H1 (cell line): ENCODE measurements at regions not wholly inside any gene's neighbourhood (a gene's known extent, or its start where the extent isn't known, plus 50 kb on each side); places are given as distances from the start of the nearest gene placed in this dataset.

Experiments used
- CTCF ChIA-PET: fragments of 300-600 bp; sonication (Branson Sonifier 250); formaldehyde crosslinking; loops from one replicate; lab custom pipeline; 2021; ENCODE audit not compliant: partially characterized antibody; lab: Charles Lee
- POLR2A ChIA-PET: fragments of 300-600 bp; sonication (Branson Sonifier 250); formaldehyde crosslinking; loops from one replicate; lab custom pipeline; 2021; ENCODE audit warnings: inconsistent platforms; ENCODE audit not compliant: partially characterized antibody; lab: Charles Lee
- DNase-seq, 2 experiments: peaks; one replicate each; pipeline versions ENCODE4 v3.0.0 to v3.0.0-alpha.2; 2010 to 2022; ENCODE audit warnings: low spot score in 2 of 2, low read depth in 1 of 2, mixed read lengths in 1 of 2
- FAIRE-seq: peaks from 2 replicates; lab custom pipeline; 2011; peaks lifted over from hg19 to GRCh38; lab: Jason Lieb, UNC
- H2AFZ ChIP-seq: 2 replicates; pipeline ENCODE4 v1.8.1; 2012; ENCODE audit warnings: low read length, inconsistent platforms
- H2AK5ac ChIP-seq: 2 replicates; pipeline ENCODE4 v1.6.1; 2013; ENCODE audit warnings: low read depth, low read length
- H2BK120ac ChIP-seq: replicated peaks from 2 replicates; pipeline ENCODE3; 2013; ENCODE audit warnings: low read depth, low read length, inconsistent platforms
- H2BK12ac ChIP-seq: 2 replicates; pipeline ENCODE4 v1.6.1; 2013; ENCODE audit warnings: low read depth, low read length
- H2BK15ac ChIP-seq: 2 replicates; pipeline ENCODE4 v1.6.1; 2013; ENCODE audit warnings: low read length
- H2BK20ac ChIP-seq: 2 replicates; pipeline ENCODE4 v1.6.1; 2013; ENCODE audit warnings: low read length
- H2BK5ac ChIP-seq: 2 replicates; pipeline ENCODE4 v1.6.1; 2013; ENCODE audit warnings: low read depth, low read length
- H3K14ac ChIP-seq: 2 replicates; pipeline ENCODE4 v1.6.1; 2013; ENCODE audit warnings: inconsistent platforms; ENCODE audit not compliant: insufficient read length
- H3K18ac ChIP-seq: 2 replicates; pipeline ENCODE4 v1.6.1; 2013; ENCODE audit warnings: low read length; ENCODE audit errors: extremely low read depth
- H3K23ac ChIP-seq: 2 replicates; pipeline ENCODE4 v1.6.1; 2013; ENCODE audit warnings: inconsistent platforms; ENCODE audit not compliant: insufficient read length
- H3K23me2 ChIP-seq: 2 replicates; pipeline ENCODE4 v1.6.1; 2013; ENCODE audit warnings: low read depth, low read length
- H3K27ac ChIP-seq: 2 replicates; pipeline ENCODE4 v1.6.1; 2011; ENCODE audit warnings: low read depth, low read length, inconsistent platforms
- H3K27me3 ChIP-seq, 4 experiments: replicated peaks in 1 of 4; 1 replicate in 1 of 4; 2 replicates in 3 of 4; pipeline versions ENCODE4 v1.6.1 to v1.8.1; 2011 to 2013; ENCODE audit warnings: low read length in 3 of 4, mild to moderate bottlenecking in 3 of 4, inconsistent platforms in 2 of 4, mixed read lengths in 2 of 4, moderate library complexity in 1 of 4; ENCODE audit not compliant: control insufficient read depth in 3 of 4, insufficient read depth in 3 of 4; ENCODE audit errors: extremely low read depth in 1 of 4
- H3K36me3 ChIP-seq, 4 experiments: 2 replicates each; pipeline versions ENCODE4 v1.6.1 to v1.8.1; 2011 to 2013; ENCODE audit warnings: mild to moderate bottlenecking in 4 of 4, low read length in 3 of 4, moderate library complexity in 2 of 4, control low read depth in 1 of 4, inconsistent platforms in 1 of 4; ENCODE audit not compliant: insufficient read depth in 4 of 4, control insufficient read depth in 2 of 4
- H3K4ac ChIP-seq: replicated peaks from 2 replicates; pipeline ENCODE3; 2013; ENCODE audit warnings: low read length, low read depth, mixed read lengths, inconsistent platforms; ENCODE audit not compliant: insufficient read length
- H3K4me1 ChIP-seq, 4 experiments: replicated peaks in 1 of 4; 1 replicate in 1 of 4; 2 replicates in 3 of 4; pipeline versions ENCODE4 v1.6.1 to v1.8.1; 2011 to 2013; ENCODE audit warnings: low read length in 3 of 4, inconsistent platforms in 2 of 4, mixed read lengths in 1 of 4; ENCODE audit not compliant: insufficient read depth in 4 of 4, control insufficient read depth in 3 of 4
- H3K4me2 ChIP-seq, 2 experiments: 2 replicates each; pipeline versions ENCODE4 v1.6.1 to v1.8.1; 2011 to 2013; ENCODE audit warnings: low read depth in 2 of 2, low read length in 2 of 2, control low read depth in 1 of 2, inconsistent platforms in 1 of 2, mild to moderate bottlenecking in 1 of 2; ENCODE audit not compliant: insufficient read depth in 1 of 2
- H3K4me3 ChIP-seq, 4 experiments: fragments of 200-600, 300-600 bp in 1 of 4; sonication (generic), shearing (Covaris generic), sonication (Bioruptor Twin) in 1 of 4; 2 replicates each; pipeline versions ENCODE4 v1.5.1 to v1.8.1; 2011 to 2016; ENCODE audit warnings: low read length in 4 of 4, low read depth in 3 of 4, control low read depth in 2 of 4, inconsistent platforms in 2 of 4, mild to moderate bottlenecking in 2 of 4, mixed read lengths in 1 of 4, moderate library complexity in 1 of 4; ENCODE audit not compliant: insufficient read depth in 2 of 4; ENCODE audit errors: extremely low read depth in 1 of 4
- H3K56ac ChIP-seq: replicated peaks from 2 replicates; pipeline ENCODE3; 2013; ENCODE audit warnings: low read depth, mild to moderate bottlenecking, mixed read lengths, low read length, inconsistent platforms; ENCODE audit not compliant: insufficient read length
- H3K79me1 ChIP-seq: 2 replicates; pipeline ENCODE4 v1.6.1; 2013; ENCODE audit warnings: low read depth, low read length, control low read depth
- H3K79me2 ChIP-seq, 2 experiments: 2 replicates each; pipeline versions ENCODE4 v1.6.1 to v1.8.1; 2012 to 2013; ENCODE audit warnings: low read length in 2 of 2, mild to moderate bottlenecking in 2 of 2, inconsistent platforms in 1 of 2; ENCODE audit not compliant: insufficient read depth in 2 of 2, control insufficient read depth in 1 of 2
- H3K9ac ChIP-seq, 4 experiments: replicated peaks in 1 of 4; 1 replicate in 1 of 4; 2 replicates in 3 of 4; pipeline versions ENCODE4 v1.6.1 to v1.8.1; 2011 to 2013; ENCODE audit warnings: low read depth in 3 of 4, low read length in 3 of 4, control low read depth in 2 of 4, mild to moderate bottlenecking in 2 of 4, moderate library complexity in 2 of 4, inconsistent platforms in 1 of 4; ENCODE audit errors: extremely low read depth in 1 of 4
- H3K9me3 ChIP-seq, 2 experiments: 2 replicates each; pipeline versions ENCODE4 v1.6.1 to v1.8.1; 2012 to 2013; ENCODE audit warnings: mild to moderate bottlenecking in 2 of 2, moderate library complexity in 2 of 2, control low read depth in 1 of 2, inconsistent platforms in 1 of 2, low read depth in 1 of 2, low read length in 1 of 2, mixed read lengths in 1 of 2; ENCODE audit not compliant: insufficient read depth in 2 of 2
- H4K20me1 ChIP-seq, 2 experiments: replicated peaks in 1 of 2; 2 replicates each; pipeline versions ENCODE3 to v1.8.1; 2011 to 2013; ENCODE audit warnings: inconsistent platforms in 2 of 2, low read length in 2 of 2, mild to moderate bottlenecking in 1 of 2; ENCODE audit not compliant: insufficient read depth in 2 of 2, control insufficient read depth in 1 of 2
- H4K5ac ChIP-seq: 2 replicates; pipeline ENCODE4 v1.6.1; 2013; ENCODE audit warnings: low read length, low read depth, mixed read lengths, inconsistent platforms; ENCODE audit not compliant: insufficient read length
- H4K8ac ChIP-seq: 2 replicates; pipeline ENCODE4 v1.8.0; 2013; ENCODE audit warnings: mild to moderate bottlenecking, moderate library complexity, low read length, inconsistent platforms; ENCODE audit not compliant: insufficient read depth; ENCODE audit errors: extremely low read depth
- H4K91ac ChIP-seq: replicated peaks from 2 replicates; pipeline ENCODE3; 2013; ENCODE audit warnings: low read length, mixed read lengths, inconsistent platforms; ENCODE audit not compliant: insufficient read length
- WGBS, 2 experiments: shearing (Covaris generic) in 1 of 2; methylation state at CpG; one replicate each; pipeline versions ENCODE4 v1.1.6 to v1.1.7; 2013 to 2015; ENCODE audit warnings: low lambda C conversion rate in 2 of 2, mixed read lengths in 2 of 2, inconsistent platforms in 1 of 2, low coverage in 1 of 2, missing lambda C conversion rate in 1 of 2; ENCODE audit not compliant: insufficient replicate concordance in 2 of 2, insufficient coverage in 1 of 2, insufficient read length in 1 of 2; ENCODE audit errors: extremely low coverage in 1 of 2, missing lambda C conversion rate in 1 of 2; 5-methylcytosine and 5-hydroxymethylcytosine counted together

GRCh38 chr11:45001466-45002165 is 50.9 kb upstream of the TP53I11 start:
- H2BK15ac ChIP-seq: peak overlapping the region; percentile 61; the same call in 1 of the 2 replicates
- no peaks in the 10 kb centered on the region; a peak in 1 of 7 replicates for H3K27me3 ChIP-seq
- FAIRE-seq: no peak
- no peak for DNase-seq
- H3K9me3 ChIP-seq: no peaks in the 10 kb centered on the region
- 83% methylated on average over 6 of the region's 6 CpGs; no CpG with 5 or more reads in 1 of the 2 experiments for WGBS, 2 experiments
- H2BK120ac ChIP-seq: no peak overlapping the region
- no peak overlapping the region for H3K18ac ChIP-seq
- H3K36me3 ChIP-seq: no peaks in the 10 kb centered on the region
- H2BK5ac ChIP-seq: no peak overlapping the region
- H3K79me2 ChIP-seq: no peaks in the 10 kb centered on the region
- H3K4me3 ChIP-seq: no peak overlapping the region
- H3K23me2 ChIP-seq: peaks cover 2% of the 10 kb centered on the region; the same call in 1 of the 2 replicates
- H4K91ac ChIP-seq: no peak overlapping the region
- H3K4ac ChIP-seq: no peak overlapping the region
- H3K79me1 ChIP-seq: no peaks in the 10 kb centered on the region
- no peak overlapping the region for H2AK5ac ChIP-seq
- H4K8ac ChIP-seq: no peak overlapping the region
- H3K27ac ChIP-seq: no peak overlapping the region
- POLR2A ChIA-PET: no interaction called here
- H3K56ac ChIP-seq: no peak overlapping the region
- H3K23ac ChIP-seq: no peak overlapping the region
- no peaks in the 10 kb centered on the region for H4K20me1 ChIP-seq
- H3K4me2 ChIP-seq: no peak overlapping the region
- H3K9ac ChIP-seq: no peak overlapping the region
- H2AFZ ChIP-seq: no peak overlapping the region
- no peak overlapping the region for H2BK12ac ChIP-seq
- H3K4me1 ChIP-seq: no peaks in the 10 kb centered on the region
- no peak overlapping the region for H4K5ac ChIP-seq
- CTCF ChIA-PET: interaction anchor here (1.0 to 1.3 kb wide), 2 partner anchors 10 to 42 kb away, joined by 3 read pairs; no protein-coding TSS in a partner anchor
- no peak overlapping the region for H3K14ac ChIP-seq
- no peak overlapping the region for H2BK20ac ChIP-seq
